Erythroblast (primary cell): ENCODE measurements at regions not wholly inside any gene's neighbourhood (a gene's known extent, or its start where the extent isn't known, plus 50 kb on each side); places are given as distances from the start of the nearest gene placed in this dataset.

Experiments used
- GATA1 ChIP-seq: IDR thresholded peaks from 2 replicates; pipeline ENCODE4 v1.6.1; 2011; ENCODE audit warnings: low read depth, mild to moderate bottlenecking, control low read depth, low read length, moderate library complexity
- POLR2A ChIP-seq: IDR thresholded peaks from 2 replicates; pipeline ENCODE4 v1.6.1; 2011; ENCODE audit warnings: mild to moderate bottlenecking, low read length

GRCh38 chr13:59263531-59263930 is 900.2 kb downstream of the DIAPH3 start:
- TF ChIP-seq POLR2A (no peak), GATA1 (no peak)
